ENCODE measurements at regions not wholly inside any gene's neighbourhood (a gene's known extent, or its start where the extent isn't known, plus 50 kb on each side); places are given as distances from the start of the nearest gene placed in this dataset.

- Histone ChIP-seq H3K9me3 (replicated peaks in 1 of 2; ENCODE audit: control insufficient read depth in 1 of 2, insufficient read depth in 1 of 2, low read length in 2 of 2) (no peaks in the 10 kb centered on the region), H2AFZ (ENCODE audit: insufficient read depth, low read depth, low read length, poor library complexity, severe bottlenecking) (no peak overlapping the region), H3K9ac (ENCODE audit: insufficient read depth, low read length, poor library complexity, severe bottlenecking) (no peak overlapping the region), H3K36me3 (replicated peaks in 1 of 2; ENCODE audit: control insufficient read depth in 1 of 2, insufficient read depth in 2 of 2, low read length in 2 of 2) (no peaks in the 10 kb centered on the region), H3K4me1 (ENCODE audit: control insufficient read depth in 1 of 2, insufficient read depth in 2 of 2, low read length in 2 of 2) (no peaks in the 10 kb centered on the region), H3K79me2 (ENCODE audit: insufficient read depth, low read length) (no peaks in the 10 kb centered on the region), H3K4me2 (replicated peaks; ENCODE audit: extremely low read depth, low read length, poor library complexity, severe bottlenecking) (no peak overlapping the region), H4K20me1 (ENCODE audit: insufficient read depth, low read length) (no peaks in the 10 kb centered on the region), H3K27ac (ENCODE audit: low read depth in 1 of 2, low read length in 2 of 2) (no peak overlapping the region), H3K27me3 (ENCODE audit: control insufficient read depth in 2 of 2, insufficient read depth in 2 of 2, low read length in 2 of 2) (no peaks in the 10 kb centered on the region), H3K4me3 (replicated peaks in 1 of 3; ENCODE audit: low read depth in 2 of 3, low read length in 3 of 3) (no peak overlapping the region)
- Mint-ChIP-seq H3K36me3 (no peaks in the 10 kb centered on the region), H3K27ac (peak overlapping the region in 1 of 7 donors; percentile 35), H3K9me3 (no peaks in the 10 kb centered on the region), H3K27me3 (ENCODE audit: low read depth in 3 of 3) (peaks cover 0 to 2% (median 0%) of the 10 kb centered on the region in 3 donors), H3K4me1 (no peaks in the 10 kb centered on the region), H3K4me3 (peak overlapping the region in 1 of 2 donors; percentile 68)
- DNase-seq: peak; percentile 3 to 26 (median 20)
- TF ChIP-seq CTCF (IDR thresholded peaks at IDR 0.05): no peak
- intact Hi-C loops (cut with micrococcal nuclease): no loop called here
- WGBS (ENCODE audit: insufficient coverage): 100% methylated on average over 1 of the region's 3 CpGs
Measured at GRCh38 chr4:163768014-163768413, 273.5 kb downstream of the TMA16 start.

GRCh38 chr4:163772238-163772637, 277.7 kb downstream of the TMA16 start:
- H3K27me3 Mint-ChIP-seq (ENCODE audit: low read depth in 3 of 3): peaks cover 0 to 3% (median 0%) of the 10 kb centered on the region in 3 donors
- 100% methylated on average over 1 of the region's 1 CpG for WGBS (ENCODE audit: insufficient coverage)
- intact Hi-C loops (cut with micrococcal nuclease): no loop called here

More at GRCh38 chr4:163772238-163772637, 277.7 kb downstream of the TMA16 start:
- no peaks in the 10 kb centered on the region for H3K4me1 ChIP-seq (ENCODE audit: control insufficient read depth in 1 of 2, insufficient read depth in 2 of 2, low read length in 2 of 2)
- no peak for TF ChIP-seq CTCF (IDR thresholded peaks at IDR 0.05)
- H3K27me3 ChIP-seq (ENCODE audit: control insufficient read depth in 2 of 2, insufficient read depth in 2 of 2, low read length in 2 of 2): no peaks in the 10 kb centered on the region
- no peak overlapping the region for H3K4me3 ChIP-seq (replicated peaks in 1 of 3; ENCODE audit: low read depth in 2 of 3, low read length in 3 of 3)
- no peaks in the 10 kb centered on the region for H3K9me3 ChIP-seq (replicated peaks in 1 of 2; ENCODE audit: control insufficient read depth in 1 of 2, insufficient read depth in 1 of 2, low read length in 2 of 2)
- H3K79me2 ChIP-seq (ENCODE audit: insufficient read depth, low read length): no peaks in the 10 kb centered on the region
- Mint-ChIP-seq H3K9me3 (peaks cover 0 to 1% (median 0%) of the 10 kb centered on the region in 7 donors), H3K4me3 (no peak overlapping the region), H3K4me1 (no peaks in the 10 kb centered on the region), H3K36me3 (no peaks in the 10 kb centered on the region), H3K27ac (no peak overlapping the region)
- no peak overlapping the region for H2AFZ ChIP-seq (ENCODE audit: insufficient read depth, low read depth, low read length, poor library complexity, severe bottlenecking)
- no peak overlapping the region for H3K27ac ChIP-seq (ENCODE audit: low read depth in 1 of 2, low read length in 2 of 2)
- H3K36me3 ChIP-seq (replicated peaks in 1 of 2; ENCODE audit: control insufficient read depth in 1 of 2, insufficient read depth in 2 of 2, low read length in 2 of 2): no peaks in the 10 kb centered on the region
- no peak overlapping the region for H3K4me2 ChIP-seq (replicated peaks; ENCODE audit: extremely low read depth, low read length, poor library complexity, severe bottlenecking)
- DNase-seq: no peak
- H3K9ac ChIP-seq (ENCODE audit: insufficient read depth, low read length, poor library complexity, severe bottlenecking): no peak overlapping the region
- H4K20me1 ChIP-seq (ENCODE audit: insufficient read depth, low read length): no peaks in the 10 kb centered on the region

Measured in CD14-positive monocyte (primary cell).